ENCODE measurements at regions not wholly inside any gene's neighbourhood (a gene's known extent, or its start where the extent isn't known, plus 50 kb on each side); places are given as distances from the start of the nearest gene placed in this dataset.

DNA sequence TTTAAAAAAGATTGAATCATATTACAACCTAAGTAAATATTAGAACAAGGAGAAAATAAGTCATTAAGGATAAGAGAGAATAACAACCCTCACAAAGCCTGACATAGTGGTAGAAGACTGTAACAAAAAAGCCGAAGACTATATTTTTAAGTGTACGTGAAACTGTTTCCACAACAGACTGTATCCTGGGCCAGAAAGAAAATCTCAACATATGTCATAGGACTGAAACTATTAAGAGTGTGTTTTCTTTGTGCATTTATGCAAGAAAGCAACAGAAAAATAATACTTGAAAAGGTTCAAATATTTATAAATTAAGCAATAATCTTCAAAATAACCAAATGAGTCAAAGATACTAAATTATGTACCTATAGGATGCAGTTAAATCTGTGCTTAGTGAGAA is 309.8 kb downstream of the CASP12 start:
- TF ChIP-seq, protein P1, sequence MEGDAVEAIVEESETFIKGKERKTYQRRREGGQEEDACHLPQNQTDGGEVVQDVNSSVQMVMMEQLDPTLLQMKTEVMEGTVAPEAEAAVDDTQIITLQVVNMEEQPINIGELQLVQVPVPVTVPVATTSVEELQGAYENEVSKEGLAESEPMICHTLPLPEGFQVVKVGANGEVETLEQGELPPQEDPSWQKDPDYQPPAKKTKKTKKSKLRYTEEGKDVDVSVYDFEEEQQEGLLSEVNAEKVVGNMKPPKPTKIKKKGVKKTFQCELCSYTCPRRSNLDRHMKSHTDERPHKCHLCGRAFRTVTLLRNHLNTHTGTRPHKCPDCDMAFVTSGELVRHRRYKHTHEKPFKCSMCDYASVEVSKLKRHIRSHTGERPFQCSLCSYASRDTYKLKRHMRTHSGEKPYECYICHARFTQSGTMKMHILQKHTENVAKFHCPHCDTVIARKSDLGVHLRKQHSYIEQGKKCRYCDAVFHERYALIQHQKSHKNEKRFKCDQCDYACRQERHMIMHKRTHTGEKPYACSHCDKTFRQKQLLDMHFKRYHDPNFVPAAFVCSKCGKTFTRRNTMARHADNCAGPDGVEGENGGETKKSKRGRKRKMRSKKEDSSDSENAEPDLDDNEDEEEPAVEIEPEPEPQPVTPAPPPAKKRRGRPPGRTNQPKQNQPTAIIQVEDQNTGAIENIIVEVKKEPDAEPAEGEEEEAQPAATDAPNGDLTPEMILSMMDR (conservative IDR thresholded peaks at IDR 0.05; ENCODE audit: low read length), result no peak
- TF ChIP-seq EZH2phosphoT487 (IDR thresholded peaks at IDR 0.05; ENCODE audit: borderline replicate concordance, low read depth, low read length), result no peak
